Esophagus squamous epithelium (tissue), 5 donors: ENCODE measurements at regions not wholly inside any gene's neighbourhood (a gene's known extent, or its start where the extent isn't known, plus 50 kb on each side); places are given as distances from the start of the nearest gene placed in this dataset.

ENCODE experiments used
- DNase-seq: peaks from one replicate; lab custom pipeline; 2025; lab: John Stamatoyannopoulos, UW
- H3K27ac ChIP-seq, 4 donors: fragments of 200-600 bp; sonication (generic); one replicate each; pipeline ENCODE4 v1.5.1; 2016 to 2019; ENCODE audit warnings: mild to moderate bottlenecking in 1 of 4
- H3K27me3 ChIP-seq, 4 donors: fragments of 200-600 bp; sonication (generic); 1 replicate in 3 of 4; 2 replicates in 1 of 4; pipeline versions ENCODE4 v1.5.1 to v1.6.0; 2017 to 2021; ENCODE audit warnings: antibody characterized with exemption in 1 of 4
- H3K36me3 ChIP-seq, 3 donors: fragments of 200-600 bp; sonication (generic); one replicate each; pipeline ENCODE4 v1.5.1; 2016 to 2019
- H3K4me1 ChIP-seq, 3 donors: fragments of 200-600 bp; sonication (generic); one replicate each; pipeline ENCODE4 v1.5.1; 2017 to 2019
- H3K4me3 ChIP-seq, 4 donors: fragments of 200-600 bp; sonication (generic); 1 replicate in 3 of 4; 2 replicates in 1 of 4; pipeline ENCODE4 v1.5.1; 2016 to 2019; ENCODE audit warnings: mild to moderate bottlenecking in 2 of 4, moderate library complexity in 1 of 4
- H3K9me3 ChIP-seq, 3 donors: fragments of 200-600 bp; sonication (generic); one replicate each; pipeline ENCODE4 v1.5.1; 2016 to 2019
- CTCF ChIP-seq, 6 experiments: fragments of 450-650 bp in 4 of 6; fragments of 200-600 bp in 2 of 6; sonication (generic) in 2 of 6; IDR thresholded peaks; one replicate each; pipeline ENCODE4 v1.5.1; 2016 to 2019; ENCODE audit warnings: antibody characterized with exemption in 6 of 6, mild to moderate bottlenecking in 4 of 6, moderate library complexity in 4 of 6
- POLR2A ChIP-seq, 4 donors: fragments of 450-650 bp; IDR thresholded peaks; one replicate each; pipeline ENCODE4 v1.6.1; 2017; ENCODE audit warnings: antibody characterized with exemption in 4 of 4, mild to moderate bottlenecking in 4 of 4, moderate library complexity in 3 of 4
- WGBS, 2 donors: methylation state at CpG; one replicate each; pipeline ENCODE4 v1.1.5; 2018; 5-methylcytosine and 5-hydroxymethylcytosine counted together
- intact Hi-C: fragments of 100-400 bp; cut with DNase I; formaldehyde crosslinking; loops from one replicate; pipeline ENCODE4 v1.15.0; 2022
- donor health status: DM: yes; HTN: yes; CAD: no.

DNA sequence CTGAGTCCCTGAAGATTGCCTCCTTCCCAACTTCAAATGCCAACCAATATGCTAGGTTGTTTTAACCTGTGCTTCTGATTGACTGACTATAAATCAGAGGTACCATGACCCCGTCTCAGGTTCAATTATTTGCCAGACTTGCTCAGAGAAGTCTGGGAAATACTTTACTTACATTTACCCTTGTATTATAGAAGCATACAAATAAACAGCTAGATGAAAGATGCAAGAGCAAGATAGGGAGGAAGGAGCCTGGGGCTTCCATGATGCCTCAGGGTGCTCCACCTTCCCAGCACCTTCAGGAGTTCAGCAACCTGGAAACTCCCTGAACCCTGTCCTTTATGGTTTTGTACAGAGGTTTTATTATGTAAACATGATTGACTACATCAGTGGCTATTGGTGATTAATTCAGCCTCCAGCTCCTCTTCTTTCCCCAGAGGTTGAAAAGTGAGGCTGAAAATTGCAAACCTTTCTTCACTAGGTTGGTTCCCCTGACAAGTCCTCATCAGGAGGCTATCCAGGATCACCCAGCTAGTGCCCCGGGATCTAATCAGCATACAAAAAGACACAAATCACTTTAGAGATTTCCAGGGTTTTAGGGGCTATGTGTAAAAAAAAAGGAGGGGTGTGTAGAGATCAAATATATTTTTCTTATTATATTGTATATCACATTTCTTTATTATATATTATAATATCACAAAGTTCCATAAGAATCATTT lies 547.7 kb downstream of the EPM2A start:
- H3K27me3 ChIP-seq = no peaks in the 10 kb centered on the region
- WGBS, 2 donors = 56 to 57% methylated on average over 2 of the region's 2 CpGs

DNA sequence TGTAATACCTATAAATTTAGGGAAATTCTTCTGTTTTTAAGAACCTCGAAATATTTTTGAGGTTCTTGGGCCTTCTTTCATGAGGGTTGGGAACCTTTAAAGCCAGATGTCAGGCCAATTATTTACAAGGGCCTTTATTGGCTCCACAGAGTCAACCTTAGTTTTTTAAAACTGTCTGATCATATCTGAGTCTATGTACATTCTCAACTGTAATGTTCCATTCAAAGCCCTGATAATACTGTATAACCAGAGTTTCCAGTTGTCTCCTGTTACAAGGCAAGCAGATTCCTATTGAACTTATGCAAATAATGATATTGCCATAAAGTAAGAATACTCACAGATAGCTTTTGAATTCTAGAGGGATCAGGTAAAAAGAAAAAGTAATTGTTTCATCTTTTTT lies 545.5 kb downstream of the EPM2A start:
- WGBS, 2 donors = 43 to 69% methylated on average over 1 of the region's 1 CpG
- no peak for TF ChIP-seq CTCF (IDR thresholded peaks at IDR 0.05)
- no peak for TF ChIP-seq POLR2A (IDR thresholded peaks at IDR 0.05)
- H3K27me3 ChIP-seq = no peaks in the 10 kb centered on the region

More for the DNA sequence above, 547.7 kb downstream of the EPM2A start:
- TF ChIP-seq POLR2A (IDR thresholded peaks at IDR 0.05) = no peak
- Histone ChIP-seq H3K27ac (no peak overlapping the region), H3K4me3 (no peak overlapping the region), H3K4me1 (no peaks in the 10 kb centered on the region), H3K36me3 (no peaks in the 10 kb centered on the region), H3K9me3 (no peaks in the 10 kb centered on the region)
- intact Hi-C loops = no loop called here
- DNase-seq = no peak

DNA sequence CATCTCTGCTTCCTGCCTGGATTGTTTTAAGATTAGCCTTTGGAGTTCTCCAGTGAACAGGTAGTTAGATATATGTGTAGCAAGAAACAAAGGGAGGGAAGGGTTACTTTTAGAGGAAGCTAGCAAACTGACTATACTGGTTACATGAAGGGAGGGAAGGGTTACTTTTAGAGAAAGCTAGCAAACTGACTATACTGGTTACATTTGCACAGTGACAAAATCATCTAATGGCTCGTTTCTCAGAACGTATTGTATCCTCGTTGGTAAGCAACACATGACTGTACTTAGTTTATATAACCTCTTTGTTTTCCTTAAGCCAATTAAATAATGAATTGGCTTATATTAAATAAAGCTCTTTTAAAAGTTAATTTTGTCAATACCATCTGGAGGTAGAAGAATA lies 540.9 kb downstream of the EPM2A start:
- no peak for TF ChIP-seq POLR2A (IDR thresholded peaks at IDR 0.05)
- TF ChIP-seq CTCF (IDR thresholded peaks at IDR 0.05) = no peak
- WGBS, 2 donors = 64 to 75% methylated on average over 3 of the region's 3 CpGs

More for the DNA sequence above, 545.5 kb downstream of the EPM2A start:
- no peaks in the 10 kb centered on the region for H3K9me3 ChIP-seq
- H3K27ac ChIP-seq = no peak overlapping the region
- intact Hi-C loops = no loop called here
- DNase-seq = no peak
- H3K4me1 ChIP-seq = peaks cover 0 to 1% (median 0%) of the 10 kb centered on the region in 3 donors
- H3K36me3 ChIP-seq = no peaks in the 10 kb centered on the region
- no peak overlapping the region for H3K4me3 ChIP-seq

GRCh38 chr6:145199961-145200360 lies 535.4 kb downstream of the EPM2A start:
- 0 to 33% methylated on average over 1 of the region's 1 CpG for WGBS, 2 donors
- DNase-seq = no peak
- H3K4me1 ChIP-seq = peaks cover 0 to 3% (median 0%) of the 10 kb centered on the region in 3 donors
- no peaks in the 10 kb centered on the region for H3K27me3 ChIP-seq
- H3K9me3 ChIP-seq = no peaks in the 10 kb centered on the region
- H3K27ac ChIP-seq = no peak overlapping the region
- no peak overlapping the region for H3K4me3 ChIP-seq
- intact Hi-C loops = no loop called here
- TF ChIP-seq CTCF (IDR thresholded peaks at IDR 0.05) = no peak
- TF ChIP-seq POLR2A (IDR thresholded peaks at IDR 0.05) = no peak
- no peaks in the 10 kb centered on the region for H3K36me3 ChIP-seq

More for the DNA sequence above, 540.9 kb downstream of the EPM2A start:
- Histone ChIP-seq H3K4me3 (no peak overlapping the region), H3K36me3 (no peaks in the 10 kb centered on the region), H3K9me3 (no peaks in the 10 kb centered on the region), H3K27me3 (no peaks in the 10 kb centered on the region), H3K27ac (peak overlapping the region in 2 of 4 donors; percentile 32 to 46), H3K4me1 (peaks cover 0 to 5% (median 0%) of the 10 kb centered on the region in 3 donors)
- intact Hi-C loops = no loop called here
- DNase-seq = no peak

- no peaks in the 10 kb centered on the region for H3K9me3 ChIP-seq
- H3K27me3 ChIP-seq = no peaks in the 10 kb centered on the region
- intact Hi-C loops = no loop called here
- H3K36me3 ChIP-seq = no peaks in the 10 kb centered on the region
- no peak for TF ChIP-seq POLR2A (IDR thresholded peaks at IDR 0.05)
- TF ChIP-seq CTCF (IDR thresholded peaks at IDR 0.05) = no peak
- no peak for DNase-seq
- no peak overlapping the region for H3K27ac ChIP-seq
- no peaks in the 10 kb centered on the region for H3K4me1 ChIP-seq
- 48 to 49% methylated on average over 2 of the region's 2 CpGs for WGBS, 2 donors
- H3K4me3 ChIP-seq = no peak overlapping the region
Observed at GRCh38 chr6:145204301-145204700, 531.0 kb downstream of the EPM2A start.
